ENCODE measurements at regions not wholly inside any gene's neighbourhood (a gene's known extent, or its start where the extent isn't known, plus 50 kb on each side); places are given as distances from the start of the nearest gene placed in this dataset.
A peak's percentile ranks its signal among the peaks of the same experiment; 100 is the strongest.
"Not testable (repeated sequence)": the region's sequence is repeated elsewhere in the genome, so short reads cannot be mapped to it uniquely, and the experiment has no call there.

GRCh38 chr2:147293991-147294824, 550.6 kb upstream of the ACVR2A start:
- DNase-seq (ENCODE audit: low read depth), result no peak
- H3K4me3 ChIP-seq (ENCODE audit: low read depth, low read length), result no peak overlapping the region

DNA sequence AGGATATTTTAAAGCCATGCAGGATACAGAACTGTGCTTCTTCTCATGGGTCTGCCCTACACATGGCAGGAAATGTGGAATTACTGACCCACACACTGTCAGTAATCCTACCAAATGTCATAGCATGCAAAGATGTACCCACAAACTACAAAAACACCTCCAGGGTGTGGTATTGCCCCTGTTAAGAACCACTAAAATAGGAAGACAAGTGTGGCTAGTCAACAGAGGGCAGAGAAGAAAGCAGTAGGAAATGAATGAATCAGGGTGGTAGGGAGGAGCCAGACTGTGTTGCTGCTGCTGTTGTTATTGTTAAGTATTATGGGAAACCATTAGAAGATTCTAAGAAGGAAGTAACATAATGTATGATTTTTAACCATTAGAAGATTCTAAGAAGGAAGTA, 556.7 kb upstream of the ACVR2A start:
- no peak for DNase-seq (ENCODE audit: low read depth)
- no peak overlapping the region for H3K4me3 ChIP-seq (ENCODE audit: low read depth, low read length)

DNA sequence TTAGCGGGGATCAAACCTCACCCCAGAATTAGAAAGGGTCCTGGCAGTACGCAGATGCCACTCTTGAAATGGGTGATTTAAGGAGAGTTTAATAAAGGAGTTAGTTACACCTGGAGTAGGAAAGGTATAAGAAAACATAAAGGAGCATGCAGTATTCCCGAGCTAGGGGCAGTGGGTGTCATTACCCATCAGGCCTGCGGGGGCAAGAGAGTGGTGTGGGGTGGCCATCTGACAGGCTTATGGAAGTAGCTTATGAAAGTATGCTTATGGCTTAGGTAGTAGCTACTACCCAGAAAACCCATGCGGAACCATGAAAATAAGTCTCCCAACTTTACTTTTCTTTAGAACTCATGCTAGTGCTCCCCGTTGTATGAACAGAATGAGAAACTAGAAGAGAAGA, 568.9 kb upstream of the ACVR2A start:
- no peak overlapping the region for H3K4me3 ChIP-seq (ENCODE audit: low read depth, low read length)
- DNase-seq (ENCODE audit: low read depth), result no peak

- no peak for DNase-seq (ENCODE audit: low read depth)
- no peak overlapping the region for H3K4me3 ChIP-seq (ENCODE audit: low read depth, low read length)
Measured at GRCh38 chr2:147273628-147274027, 571.2 kb upstream of the ACVR2A start.

GRCh38 chr2:147273106-147273505, 571.7 kb upstream of the ACVR2A start:
- no peak overlapping the region for H3K4me3 ChIP-seq (ENCODE audit: low read depth, low read length)
- DNase-seq (ENCODE audit: low read depth), result no peak

DNA sequence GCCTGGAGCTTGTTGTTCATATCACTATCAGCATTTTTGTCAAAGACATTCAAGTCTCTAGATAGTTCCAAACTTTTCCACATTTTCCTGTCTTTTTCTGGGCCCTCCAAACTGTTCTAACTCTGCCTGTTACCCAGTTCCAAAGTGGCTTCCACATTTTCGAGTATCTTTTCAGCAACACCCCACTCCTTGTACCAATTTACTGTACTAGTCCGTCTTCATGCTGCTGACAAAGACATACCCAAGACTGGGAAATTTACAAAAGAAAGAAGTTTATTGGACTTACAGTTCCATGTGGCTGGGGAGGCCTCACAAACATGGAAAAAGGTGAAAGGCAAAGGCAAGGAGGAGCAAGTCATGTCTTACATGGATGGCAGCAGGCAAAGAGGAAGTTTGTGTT, 575.2 kb upstream of the ACVR2A start:
- not testable (repeated sequence) for H3K4me3 ChIP-seq (ENCODE audit: low read depth, low read length); DNase-seq (ENCODE audit: low read depth)

GRCh38 chr2:147260241-147260640, 584.6 kb upstream of the ACVR2A start:
- DNase-seq (ENCODE audit: low read depth), result no peak
- no peak overlapping the region for H3K4me3 ChIP-seq (ENCODE audit: low read depth, low read length)

GRCh38 chr2:147255812-147256211, 589.0 kb upstream of the ACVR2A start:
- H3K4me3 ChIP-seq (ENCODE audit: low read depth, low read length), result no peak overlapping the region
- DNase-seq (ENCODE audit: low read depth), result no peak

DNA sequence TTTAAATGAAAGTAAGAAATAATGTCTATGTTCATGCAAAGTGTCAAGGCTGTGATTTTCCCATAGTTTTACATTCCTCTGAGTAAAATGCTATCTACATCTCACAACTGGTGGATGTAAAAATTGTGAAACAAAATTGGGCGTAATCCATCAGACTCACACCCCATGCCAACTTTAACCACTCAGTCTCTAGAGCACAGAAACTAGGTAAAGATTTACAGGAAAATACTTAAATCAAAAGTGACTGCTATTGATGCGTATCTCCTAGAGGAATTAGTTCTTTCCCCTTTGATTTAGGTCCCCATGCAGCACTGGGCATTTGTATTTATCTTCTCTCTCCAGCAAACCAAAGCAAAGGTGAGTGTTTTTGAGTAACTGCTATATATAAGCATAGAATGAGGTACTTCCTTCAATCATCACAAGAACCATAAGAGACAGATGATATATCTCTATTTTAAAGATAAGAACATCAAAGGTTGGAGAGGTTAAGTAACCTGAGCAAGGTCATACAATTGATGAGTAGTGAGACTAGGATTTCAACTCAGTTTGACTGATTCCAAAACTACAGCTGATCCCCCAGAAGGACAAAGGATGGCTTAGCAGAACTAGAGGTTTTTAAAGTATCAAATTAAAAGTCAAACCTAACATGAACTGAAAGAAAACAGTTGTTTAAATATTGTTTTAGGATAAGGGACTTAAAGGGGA, 594.0 kb upstream of the ACVR2A start:
- DNase-seq (ENCODE audit: low read depth), result no peak
- H3K4me3 ChIP-seq (ENCODE audit: low read depth, low read length), result no peak overlapping the region

DNA sequence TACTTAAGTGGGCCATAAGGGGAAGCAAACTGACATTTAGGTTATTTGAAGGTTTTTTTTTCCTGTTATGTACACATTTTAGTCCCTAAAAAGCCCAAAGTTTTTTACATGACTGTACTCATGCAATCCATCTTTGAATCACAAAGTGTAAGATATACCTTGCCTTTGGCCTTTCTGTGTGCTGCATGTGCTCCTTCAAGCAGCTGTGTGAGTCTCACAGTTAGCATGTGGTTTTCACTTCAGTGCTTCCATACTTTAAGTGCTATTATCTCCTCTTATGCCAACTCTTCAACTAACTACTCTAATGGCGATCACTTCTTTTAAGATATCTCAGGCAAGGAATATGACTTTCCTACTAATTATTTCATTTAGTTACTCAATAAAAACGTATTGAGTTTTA, 597.1 kb upstream of the ACVR2A start:
- H3K4me3 ChIP-seq (ENCODE audit: low read depth, low read length), result no peak overlapping the region
- DNase-seq (ENCODE audit: low read depth), result no peak

DNA sequence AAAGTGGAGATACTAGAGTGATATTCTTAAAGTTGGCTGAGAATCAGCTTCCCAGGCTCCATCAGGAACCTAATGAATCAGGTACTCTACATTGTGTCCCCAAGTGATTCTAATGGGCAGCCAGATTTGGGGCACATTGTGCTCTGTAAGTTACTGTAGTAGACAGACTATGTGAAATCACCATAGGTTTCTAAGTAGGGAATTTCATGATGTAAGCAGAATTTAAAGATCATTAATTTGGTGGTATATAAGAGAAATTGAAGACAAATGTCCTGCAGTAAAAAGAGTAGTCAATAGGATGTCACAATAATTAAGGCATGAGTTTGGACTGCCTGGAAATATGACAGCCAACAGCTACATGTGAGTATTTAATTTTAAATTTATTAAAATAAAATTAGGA, 602.4 kb upstream of the ACVR2A start:
- DNase-seq (ENCODE audit: low read depth), result no peak
- no peak overlapping the region for H3K4me3 ChIP-seq (ENCODE audit: low read depth, low read length)

GRCh38 chr2:147236601-147237000, 608.2 kb upstream of the ACVR2A start:
- H3K4me3 ChIP-seq (ENCODE audit: low read depth, low read length), result no peak overlapping the region
- DNase-seq (ENCODE audit: low read depth), result no peak

DNA sequence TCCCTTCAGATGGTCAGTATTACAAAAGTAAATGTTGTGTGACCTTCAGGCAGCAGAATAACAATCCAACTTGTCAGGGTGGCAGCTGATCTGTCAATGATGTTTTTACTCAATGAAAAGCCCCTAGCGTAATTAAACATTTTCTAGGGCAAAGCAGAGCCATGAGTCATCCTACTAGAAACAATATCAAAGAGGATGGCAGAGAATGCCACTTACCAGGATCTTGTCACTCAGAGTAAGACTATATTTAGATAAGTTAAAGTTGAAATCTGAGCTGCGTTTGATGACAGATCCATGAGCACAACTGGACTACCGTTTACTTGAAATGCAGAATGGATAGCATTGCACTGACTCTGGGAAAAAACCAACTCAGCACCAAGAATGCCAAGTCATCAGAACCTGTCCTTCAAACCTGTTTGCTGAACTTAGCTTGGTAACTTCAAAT, 612.6 kb upstream of the ACVR2A start:
- DNase-seq (ENCODE audit: low read depth), result peak; percentile 13
- H3K4me3 ChIP-seq (ENCODE audit: low read depth, low read length), result no peak overlapping the region

GRCh38 chr2:147231607-147232006, 613.2 kb upstream of the ACVR2A start:
- no peak overlapping the region for H3K4me3 ChIP-seq (ENCODE audit: low read depth, low read length)
- DNase-seq (ENCODE audit: low read depth), result no peak

DNA sequence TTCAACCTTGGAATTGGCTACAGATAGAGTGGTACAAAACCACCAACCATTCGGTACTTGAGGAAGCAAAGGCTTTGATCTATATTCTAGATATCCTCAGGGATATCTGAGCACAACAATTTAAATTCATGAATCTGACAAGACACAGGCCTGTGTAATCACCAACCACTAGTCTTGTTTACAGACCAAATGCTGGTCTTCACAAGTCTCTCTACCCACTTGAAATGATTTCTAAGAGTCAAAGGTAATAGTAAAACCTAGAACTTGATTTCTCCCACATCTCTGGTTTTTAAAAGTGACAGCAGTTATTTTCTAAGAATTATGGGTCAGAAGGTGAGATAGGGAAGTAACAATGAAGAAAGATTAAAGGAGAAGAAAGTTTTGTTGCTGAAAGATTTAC, 613.7 kb upstream of the ACVR2A start:
- DNase-seq (ENCODE audit: low read depth), result no peak
- H3K4me3 ChIP-seq (ENCODE audit: low read depth, low read length), result no peak overlapping the region

DNA sequence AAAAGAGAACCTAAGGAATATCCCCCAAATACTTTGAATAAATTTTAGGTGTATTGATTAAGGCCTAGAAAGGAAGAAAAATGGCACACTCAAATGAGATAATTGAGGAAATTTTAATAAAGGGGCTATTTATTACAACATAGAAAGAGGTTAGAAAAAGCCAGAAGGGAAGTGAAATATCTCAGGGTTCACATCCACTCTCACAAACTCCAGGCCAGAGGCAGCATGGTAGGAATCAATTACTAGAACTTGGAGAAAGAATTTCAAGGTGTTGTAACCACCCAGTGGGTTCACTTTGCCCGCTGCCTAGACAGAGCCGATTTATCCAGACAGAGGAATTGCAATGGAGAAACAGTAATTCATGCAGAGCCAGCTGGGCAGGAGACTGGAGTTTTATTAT, 617.5 kb upstream of the ACVR2A start:
- no peak for DNase-seq (ENCODE audit: low read depth)

DNA sequence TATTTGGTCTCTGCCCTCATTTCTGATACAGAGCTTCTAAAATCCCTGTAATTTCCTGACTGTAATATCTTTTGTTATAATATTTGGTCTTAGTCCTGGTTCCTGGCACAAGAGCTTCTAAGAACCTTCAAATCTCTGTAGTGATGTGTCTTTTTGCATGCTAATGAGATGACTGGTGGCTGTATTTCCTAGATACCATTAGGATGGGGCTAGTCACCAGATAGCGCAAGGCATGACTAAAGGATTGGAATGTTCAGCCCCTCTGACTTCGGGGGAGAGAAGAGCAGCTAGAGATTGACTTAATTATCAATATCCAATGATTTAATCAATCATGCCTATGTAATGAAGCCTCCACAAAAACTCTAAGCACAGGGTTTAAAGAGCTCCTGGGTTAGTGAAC, 620.8 kb upstream of the ACVR2A start:
- H3K4me3 ChIP-seq (ENCODE audit: low read depth, low read length), result no peak overlapping the region
- DNase-seq (ENCODE audit: low read depth), result no peak

More for the DNA sequence above, 617.5 kb upstream of the ACVR2A start:
- no peak overlapping the region for H3K4me3 ChIP-seq (ENCODE audit: low read depth, low read length)

DNA sequence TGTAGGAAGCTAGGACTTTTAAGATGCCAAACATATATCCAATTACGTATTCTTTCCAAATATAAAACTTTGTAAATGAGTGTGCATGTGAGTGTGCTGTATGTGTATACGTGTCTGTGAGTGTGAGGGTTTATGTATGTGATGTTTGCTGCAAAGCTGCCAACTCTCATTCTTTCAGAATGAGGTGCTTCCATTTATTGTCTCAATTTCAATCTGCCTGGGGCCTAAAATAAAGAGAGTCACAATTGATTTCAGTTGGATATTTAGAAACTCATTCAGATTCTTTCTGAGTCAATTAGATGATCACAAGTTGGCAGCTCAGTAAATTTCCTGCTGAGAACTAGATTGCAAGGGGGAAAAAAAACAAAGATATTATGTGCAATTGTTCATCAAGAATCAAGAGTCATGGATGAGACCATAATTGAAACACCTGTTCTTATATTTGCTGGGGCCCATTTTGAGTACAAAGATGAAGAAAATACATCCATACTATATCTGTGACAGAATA, 621.2 kb upstream of the ACVR2A start:
- no peak overlapping the region for H3K4me3 ChIP-seq (ENCODE audit: low read depth, low read length)
- DNase-seq (ENCODE audit: low read depth), result no peak

DNA sequence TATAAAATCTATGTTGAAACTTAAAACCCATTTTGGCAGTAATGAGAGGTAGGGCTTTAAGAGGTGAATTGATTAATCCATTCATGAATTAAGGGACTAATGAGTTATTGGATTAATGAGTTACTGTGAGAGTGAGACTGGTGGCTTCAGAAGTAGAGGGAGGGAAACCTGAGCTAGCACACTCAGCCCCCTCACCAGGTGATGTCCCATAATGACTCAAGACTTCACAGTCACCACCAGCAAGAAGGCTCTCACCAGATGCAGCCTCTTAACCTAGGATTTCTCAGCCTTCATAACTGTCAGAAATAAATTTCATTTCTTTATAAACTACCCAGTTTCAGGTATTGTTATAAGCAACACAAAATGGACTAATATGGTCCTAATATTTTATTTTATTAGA, 621.7 kb upstream of the ACVR2A start:
- DNase-seq (ENCODE audit: low read depth), result no peak
- H3K4me3 ChIP-seq (ENCODE audit: low read depth, low read length), result no peak overlapping the region

GRCh38 chr2:147222506-147222905, 622.3 kb upstream of the ACVR2A start:
- DNase-seq (ENCODE audit: low read depth), result no peak
- no peak overlapping the region for H3K4me3 ChIP-seq (ENCODE audit: low read depth, low read length)

DNA sequence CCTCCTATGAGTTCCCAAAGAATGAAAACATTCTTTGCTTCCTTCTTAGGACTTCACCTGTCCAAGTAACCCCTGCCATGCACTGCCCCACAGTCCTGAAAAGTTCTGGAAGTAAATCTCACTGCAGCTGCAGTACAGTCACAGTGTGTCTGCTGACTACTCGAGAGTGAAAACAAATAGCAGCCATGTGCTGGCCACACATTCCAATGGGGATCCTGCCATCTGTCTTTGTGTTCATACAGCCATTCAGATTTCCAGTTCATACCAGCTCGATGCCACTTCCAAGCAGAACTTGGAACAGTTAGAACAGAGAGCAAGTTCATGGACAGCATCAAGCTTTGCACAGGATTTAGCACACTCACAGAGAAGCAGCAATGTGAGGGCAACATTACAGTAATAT, 629.9 kb upstream of the ACVR2A start:
- no peak overlapping the region for H3K4me3 ChIP-seq (ENCODE audit: low read depth, low read length)
- no peak for DNase-seq (ENCODE audit: low read depth)

Data from skeletal muscle cell (primary cell).